HEK293T (cell line): ENCODE measurements at regions not wholly inside any gene's neighbourhood (a gene's known extent, or its start where the extent isn't known, plus 50 kb on each side); places are given as distances from the start of the nearest gene placed in this dataset.

Experiments used
- FOXA1 ChIP-seq: fragments of 450-650 bp; IDR thresholded peaks from 2 replicates; pipeline ENCODE4 v1.6.1; 2016; ENCODE audit warnings: mild to moderate bottlenecking
- FOXK2 ChIP-seq: fragments of 450-650 bp; IDR thresholded peaks from 2 replicates; pipeline ENCODE4 v1.6.1; 2016; ENCODE audit warnings: mild to moderate bottlenecking
- HDGF ChIP-seq: fragments of 450-650 bp; IDR thresholded peaks from 2 replicates; pipeline ENCODE4 v1.6.1; 2017; ENCODE audit warnings: antibody characterized with exemption, borderline replicate concordance
- L3MBTL2 ChIP-seq: fragments of 450-650 bp; conservative IDR thresholded peaks from 2 replicates; pipeline ENCODE4 v1.6.1; 2016; ENCODE audit warnings: mild to moderate bottlenecking
- NFRKB ChIP-seq: fragments of 450-650 bp; IDR thresholded peaks from 2 replicates; pipeline ENCODE4 v1.6.1; 2016; ENCODE audit warnings: mild to moderate bottlenecking, moderate library complexity
- PKNOX1 ChIP-seq: fragments of 450-650 bp; IDR thresholded peaks from 2 replicates; pipeline ENCODE4 v1.6.1; 2016
- SP1 ChIP-seq: fragments of 450-650 bp; IDR thresholded peaks from 2 replicates; pipeline ENCODE4 v1.6.1; 2017
- TARDBP ChIP-seq: fragments of 450-650 bp; IDR thresholded peaks from 2 replicates; pipeline ENCODE4 v1.6.1; 2016
- ZNF384 ChIP-seq: fragments of 450-650 bp; IDR thresholded peaks from 2 replicates; pipeline ENCODE4 v1.6.1; 2016

- TF ChIP-seq FOXK2 (no peak), FOXA1 (no peak), HDGF (no peak), SP1 (no peak), NFRKB (no peak), TARDBP (no peak), PKNOX1 (no peak), ZNF384 (no peak), L3MBTL2 (no peak)
Measured at GRCh38 chr6:91608428-91608827, 1021.6 kb upstream of the MAP3K7 start.
